GOT3 (cell line): ENCODE measurements at regions not wholly inside any gene's neighbourhood (a gene's known extent, or its start where the extent isn't known, plus 50 kb on each side); places are given as distances from the start of the nearest gene placed in this dataset.
A peak's percentile ranks its signal among the peaks of the same experiment; 100 is the strongest.
"Not testable (repeated sequence)": the region's sequence is repeated elsewhere in the genome, so short reads cannot be mapped to it uniquely, and the experiment has no call there.

Experiments used
- DNase-seq: peaks from one replicate; lab custom pipeline; 2025; ENCODE audit warnings: mixed read lengths; lab: John Stamatoyannopoulos, UW

GRCh38 chr7:116340943-116341907 is 130.9 kb downstream of the TES start:
- no peak for DNase-seq

DNA sequence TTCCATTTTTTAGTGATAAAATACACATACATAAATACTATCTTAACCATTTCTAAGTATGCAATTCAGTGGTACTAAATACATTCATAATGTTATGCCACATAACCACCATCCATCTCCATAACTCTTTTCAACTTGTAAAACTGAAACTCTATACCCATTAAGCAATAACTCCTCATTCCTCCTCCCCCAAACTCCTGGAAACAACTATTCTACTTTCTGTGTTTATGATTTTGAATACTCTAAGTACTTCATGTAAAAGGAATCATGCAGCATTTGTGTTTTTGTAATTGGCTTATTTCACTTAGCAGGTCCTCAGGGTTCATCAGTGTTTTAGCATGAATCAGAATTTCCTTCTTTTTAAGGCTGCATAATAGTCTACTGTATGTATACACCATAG is 131.8 kb downstream of the TES start:
- DNase-seq, result no peak

DNA sequence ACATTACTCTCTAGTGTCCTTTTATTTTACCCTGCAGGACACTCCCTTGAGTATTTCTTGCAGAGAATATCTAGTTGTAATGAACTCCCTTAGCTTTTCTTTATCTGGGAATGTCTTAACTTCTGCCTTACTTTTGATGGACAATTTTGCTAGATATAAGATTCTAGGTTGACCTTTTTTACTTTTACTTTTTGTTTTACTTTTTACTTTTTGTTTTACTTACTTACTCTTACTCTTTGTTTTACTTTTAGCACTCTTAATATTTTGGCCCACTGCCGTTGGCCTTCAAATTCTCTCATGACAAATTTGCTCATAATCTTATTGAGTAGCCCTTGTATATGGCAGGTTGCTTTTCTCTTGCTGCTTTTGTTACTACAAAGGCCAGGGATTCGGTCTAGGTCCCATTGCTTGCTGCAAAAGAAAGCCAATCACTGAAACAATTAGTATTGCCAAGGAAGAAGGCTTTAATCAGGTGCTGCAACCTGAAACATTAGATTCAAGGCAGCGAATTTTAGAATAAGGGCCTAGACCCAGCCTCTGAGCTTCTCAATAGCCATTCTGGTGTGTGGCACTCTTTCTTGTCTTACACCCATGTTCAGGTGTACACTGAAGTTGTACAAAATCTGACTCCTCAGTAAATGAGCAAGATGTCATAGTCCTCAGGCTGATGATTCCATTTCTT is 137.0 kb downstream of the TES start:
- DNase-seq, result no peak

DNA sequence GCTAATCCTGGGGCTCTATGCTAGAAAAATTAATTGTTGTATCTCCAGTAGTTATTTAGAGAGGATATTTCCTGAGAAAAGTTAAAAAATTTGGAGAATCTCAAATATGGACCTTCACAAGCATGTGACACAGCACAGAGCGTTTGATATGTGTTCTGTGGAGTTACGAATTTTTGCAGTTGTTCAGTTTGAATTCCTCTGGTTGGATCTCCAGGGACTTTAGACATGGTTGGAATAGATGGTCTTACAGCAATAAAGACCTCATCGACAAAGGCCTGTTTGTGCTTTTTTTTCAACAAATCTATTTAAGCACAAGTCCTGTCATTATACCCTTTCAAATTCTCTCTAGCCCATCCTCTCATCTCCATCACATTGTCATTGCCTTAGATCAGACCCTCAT is 138.0 kb downstream of the TES start:
- DNase-seq, result no peak

- DNase-seq, result no peak
These were observed 141.6 kb downstream of the TES start for GRCh38 chr7:116351966-116352365.

GRCh38 chr7:116353647-116354046 is 143.3 kb downstream of the TES start:
- DNase-seq, result no peak

DNA sequence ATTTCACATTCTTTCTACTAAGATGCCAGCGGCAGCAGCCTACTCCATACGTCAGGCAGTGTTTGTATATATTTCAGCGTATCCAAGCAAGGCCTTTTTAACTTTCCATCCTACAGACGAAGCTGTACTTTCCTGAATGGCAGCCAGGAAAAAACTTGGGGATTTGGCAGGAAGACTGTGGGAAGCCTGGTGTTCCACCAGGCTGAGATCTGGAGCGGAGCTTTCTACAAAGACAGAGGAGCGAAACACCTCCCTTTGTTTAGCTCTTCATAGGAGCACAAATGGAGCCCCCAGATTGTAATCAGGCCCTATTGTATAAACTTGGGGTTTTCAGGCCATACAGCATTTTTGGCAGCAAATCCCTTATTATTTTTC is 143.8 kb downstream of the TES start:
- no peak for DNase-seq

DNA sequence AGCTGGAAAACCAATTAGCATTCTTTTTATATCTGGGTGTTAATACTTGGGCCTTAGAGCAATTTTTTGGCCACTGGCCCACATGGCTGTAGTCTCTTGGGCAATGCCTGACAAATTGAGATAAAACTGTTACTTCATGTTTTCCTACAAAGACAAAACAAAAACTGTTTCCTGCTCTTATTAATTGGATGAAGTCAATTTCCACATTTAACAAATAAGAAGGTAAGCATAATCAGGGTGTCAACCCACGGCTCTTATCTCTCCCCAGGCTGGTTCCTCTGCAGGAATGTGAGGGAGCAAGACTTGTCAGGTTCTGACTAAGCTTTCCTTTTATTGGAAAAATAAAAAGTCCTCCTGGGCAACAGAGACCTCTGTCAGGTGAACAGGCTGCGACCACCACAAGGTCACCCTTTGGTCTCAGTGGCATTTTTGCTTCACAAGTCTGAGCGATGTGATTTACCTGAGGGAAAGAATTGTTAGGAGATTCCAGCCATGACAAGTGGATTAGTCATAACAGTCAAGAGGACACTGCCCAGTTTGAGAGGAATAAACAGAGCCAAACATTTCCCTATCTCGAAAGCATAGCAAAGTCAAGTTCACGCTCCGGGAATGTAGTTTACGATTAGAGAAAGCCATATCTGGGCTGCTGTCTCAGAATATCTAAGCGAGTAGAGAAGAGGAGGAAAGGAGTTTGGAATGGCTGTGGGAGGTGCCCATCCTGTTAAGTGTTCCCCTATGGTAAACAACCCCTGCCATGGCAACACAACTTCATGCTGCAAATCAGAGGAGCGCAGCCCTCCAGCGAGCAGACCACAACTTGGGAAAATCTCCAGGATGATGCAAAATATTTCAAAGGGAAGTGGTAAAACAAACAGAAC is 144.4 kb downstream of the TES start:
- peak; percentile 11 for DNase-seq

GRCh38 chr7:116355424-116355765 is 144.1 kb upstream of the CAV2 start:
- DNase-seq, result no peak

- no peak for DNase-seq
These were observed 143.1 kb upstream of the CAV2 start for GRCh38 chr7:116356333-116356965.

DNA sequence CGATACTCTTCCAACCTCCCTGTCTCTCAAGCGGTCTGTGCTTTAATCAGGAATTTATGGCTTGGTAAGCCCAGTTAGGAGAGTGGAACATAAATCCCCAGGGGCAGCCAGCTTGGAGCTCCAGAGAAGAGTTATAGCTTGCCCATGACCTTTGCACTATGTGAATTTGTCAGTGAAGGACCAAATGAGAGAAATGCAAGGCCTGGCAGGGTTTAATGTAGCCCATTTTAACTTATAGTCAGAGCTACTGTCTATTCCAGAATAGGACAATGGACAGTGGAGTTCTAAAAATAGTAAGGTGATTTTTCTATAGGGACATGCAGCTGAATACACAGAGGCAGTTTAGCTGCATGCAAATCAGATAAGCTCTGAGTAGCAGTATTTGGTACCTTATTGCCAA is 142.6 kb upstream of the CAV2 start:
- DNase-seq, result no peak

DNA sequence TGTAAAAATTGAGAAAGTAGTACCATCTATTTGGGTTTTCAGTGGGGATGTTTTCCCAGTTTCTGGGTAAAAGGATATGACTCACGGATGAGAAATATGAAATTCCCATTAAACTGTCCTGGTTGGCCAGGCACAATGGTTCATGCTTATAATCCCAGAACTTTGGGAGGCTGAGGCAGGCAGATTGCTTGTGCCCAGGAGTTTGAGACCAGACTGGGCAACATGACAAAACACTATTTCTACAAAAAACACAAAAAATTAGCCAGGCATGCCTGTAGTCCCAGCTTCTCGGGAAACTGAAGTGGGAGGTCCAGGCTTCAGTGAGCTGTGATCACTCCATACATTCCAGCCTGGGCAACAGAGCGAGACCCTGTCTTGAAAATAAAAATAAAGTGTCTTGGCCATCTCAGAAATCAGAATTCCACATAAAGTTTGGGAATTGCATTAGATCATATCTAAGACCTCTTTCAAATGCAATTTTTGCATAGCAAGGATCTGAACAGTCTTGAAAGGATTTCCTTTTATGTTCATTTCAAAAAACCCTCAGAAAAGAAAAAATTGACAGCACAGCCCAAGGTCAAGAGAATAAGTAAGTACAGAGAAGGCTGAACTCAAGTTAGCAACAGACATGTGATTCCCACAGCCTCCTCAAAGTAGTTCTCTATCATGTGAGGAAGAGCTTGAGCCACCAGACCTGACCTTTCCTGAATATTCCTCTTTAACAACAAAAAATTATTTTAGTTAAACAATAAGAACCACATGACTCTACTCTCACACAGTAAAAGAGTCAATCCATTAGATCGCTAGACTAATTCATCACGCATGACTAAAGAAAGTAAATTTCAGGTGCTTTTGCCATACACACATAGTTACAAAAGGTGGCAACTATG is 141.5 kb upstream of the CAV2 start:
- DNase-seq, result no peak

DNA sequence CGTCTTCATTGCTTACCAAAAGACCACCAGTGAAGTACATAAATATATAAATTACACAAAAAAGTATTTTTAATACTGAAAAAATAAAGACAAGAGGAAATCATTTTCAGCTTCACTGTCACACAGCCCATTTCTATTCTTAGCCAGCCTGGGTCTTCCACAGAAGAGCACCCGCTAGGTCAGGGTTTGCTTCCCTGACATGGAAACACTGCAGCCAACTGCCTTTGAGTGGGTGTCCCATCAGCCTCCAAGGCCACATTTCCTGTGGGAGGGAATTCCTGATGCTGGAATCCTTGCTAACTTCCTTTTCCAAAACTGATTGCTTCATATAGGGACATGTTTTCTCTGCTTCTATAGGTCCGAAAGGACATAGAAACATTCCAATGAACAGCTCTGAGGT is 137.8 kb upstream of the CAV2 start:
- no peak for DNase-seq

GRCh38 chr7:116363637-116364432 is 135.7 kb upstream of the CAV2 start:
- DNase-seq, result no peak

DNA sequence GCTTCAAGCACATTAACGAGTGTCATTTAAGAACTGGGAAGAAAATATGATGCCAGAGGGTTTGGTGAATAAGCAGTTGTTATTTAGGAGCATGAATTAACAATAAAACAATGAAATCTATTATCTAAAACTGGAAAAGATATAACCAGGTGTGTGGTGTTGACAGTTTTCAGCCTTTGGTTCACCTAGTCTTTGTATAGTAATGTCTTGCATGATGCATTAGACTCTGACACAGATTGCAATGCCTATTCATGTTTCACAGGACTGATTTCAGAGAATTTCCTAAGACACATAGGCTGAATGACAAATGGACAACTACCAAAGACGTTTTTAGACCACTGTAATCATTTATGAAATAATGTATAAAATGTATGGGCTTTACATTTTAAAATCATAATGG is 135.1 kb upstream of the CAV2 start:
- DNase-seq, result no peak

DNA sequence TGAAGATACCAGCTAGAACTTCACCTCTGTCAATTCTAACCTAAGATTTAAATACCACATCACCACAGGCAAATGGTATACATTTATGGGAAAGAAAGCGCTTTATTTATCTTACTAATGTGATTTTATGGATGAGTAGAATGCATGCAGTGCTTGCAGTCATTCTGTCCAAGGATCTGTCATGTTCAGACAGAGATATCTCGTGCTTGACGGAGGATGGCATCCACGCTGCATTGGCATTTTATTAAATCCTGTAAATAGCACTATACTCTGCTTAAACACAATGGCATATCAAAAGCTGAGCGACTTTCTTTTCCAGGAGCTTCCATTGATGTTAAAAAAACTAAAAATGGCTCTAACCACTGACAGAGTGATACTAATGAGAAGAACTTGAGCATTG is 133.7 kb upstream of the CAV2 start:
- DNase-seq, result no peak

GRCh38 chr7:116367171-116367813 is 132.2 kb upstream of the CAV2 start:
- DNase-seq, result no peak

DNA sequence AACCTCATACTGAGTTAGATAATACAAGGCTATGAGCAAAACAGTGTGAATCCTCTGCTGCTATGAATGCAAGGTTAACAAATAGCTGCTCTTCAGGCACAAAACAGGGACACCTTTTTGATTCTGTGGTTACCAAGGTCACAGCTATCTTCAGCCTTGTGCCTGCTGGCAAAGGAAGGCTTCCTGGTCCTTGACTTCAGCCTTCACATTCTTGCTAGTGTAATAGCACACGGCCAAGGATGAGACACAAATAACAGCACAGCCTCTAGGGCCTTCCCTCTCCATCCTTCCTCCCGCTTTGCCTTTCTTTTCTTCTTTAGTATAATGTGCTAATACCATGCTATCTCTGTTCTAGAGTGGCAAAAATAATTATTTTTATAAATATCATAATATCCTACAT is 130.6 kb upstream of the CAV2 start:
- no peak for DNase-seq

GRCh38 chr7:116371536-116371935 is 128.0 kb upstream of the CAV2 start:
- DNase-seq, result not testable (repeated sequence)

- DNase-seq, result not testable (repeated sequence)
These were observed 126.3 kb upstream of the CAV2 start for GRCh38 chr7:116373229-116373628.
